Suppressor macrophage treated with lipopolysaccharide for 1 hour (primary cell): ENCODE measurements at regions not wholly inside any gene's neighbourhood (a gene's known extent, or its start where the extent isn't known, plus 50 kb on each side); places are given as distances from the start of the nearest gene placed in this dataset.

Source experiments
- DNase-seq, 3 donors: peaks; one replicate each; pipeline ENCODE4 v3.0.0-alpha.2; 2020 to 2022

GRCh38 chr6:145031962-145032361 is 703.4 kb downstream of the EPM2A start:
- DNase-seq: no peak

- no peak for DNase-seq
Measured at GRCh38 chr6:145032562-145033145, 702.7 kb downstream of the EPM2A start.

GRCh38 chr6:145034664-145035063 is 700.7 kb downstream of the EPM2A start:
- no peak for DNase-seq

GRCh38 chr6:145036236-145036635 is 699.1 kb downstream of the EPM2A start:
- DNase-seq: no peak

GRCh38 chr6:145036848-145037567 is 698.3 kb downstream of the EPM2A start:
- no peak for DNase-seq

DNA sequence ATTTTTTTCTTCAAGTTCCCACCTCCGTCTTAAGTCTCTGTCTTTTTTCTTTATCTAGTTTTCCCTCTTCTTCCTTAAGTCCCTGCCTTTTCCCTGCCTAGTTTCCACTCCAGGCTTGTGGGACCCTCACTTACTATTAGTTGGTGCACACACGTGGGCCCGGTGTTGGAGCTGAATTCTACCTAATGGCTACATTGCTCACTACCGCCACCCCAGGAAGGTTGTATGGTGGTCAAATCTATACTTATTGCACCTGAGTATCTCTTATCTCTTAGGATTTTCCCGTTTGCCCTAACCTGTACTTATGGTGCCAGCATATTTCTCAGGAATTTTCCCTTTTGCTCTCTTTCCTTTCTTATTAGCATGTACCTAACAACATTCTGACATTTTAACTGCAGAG is 692.8 kb downstream of the EPM2A start:
- no peak for DNase-seq

- no peak for DNase-seq
Measured at GRCh38 chr6:145043926-145044500, 691.3 kb downstream of the EPM2A start.

GRCh38 chr6:145044641-145045246 is 690.6 kb downstream of the EPM2A start:
- peak; percentile 24 to 45 (median 44) for DNase-seq

DNA sequence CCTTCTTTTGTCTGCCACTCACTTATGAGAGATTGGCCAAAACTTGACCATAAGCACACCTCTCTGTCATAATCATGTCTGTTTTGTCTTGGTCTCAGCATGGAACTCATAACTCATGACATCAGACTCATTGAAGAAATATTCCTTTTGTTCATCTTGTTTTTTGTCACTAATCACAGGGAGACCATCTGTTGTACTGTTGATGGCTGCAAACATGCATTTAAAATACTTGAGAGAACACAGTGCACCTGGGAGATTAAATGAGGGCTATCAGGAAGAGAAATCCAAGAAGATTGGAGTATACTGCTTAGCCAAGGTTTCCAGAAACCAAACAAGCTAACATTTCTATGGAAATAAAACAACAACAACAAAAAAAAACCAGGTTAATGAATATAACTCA is 689.7 kb downstream of the EPM2A start:
- DNase-seq: no peak

DNA sequence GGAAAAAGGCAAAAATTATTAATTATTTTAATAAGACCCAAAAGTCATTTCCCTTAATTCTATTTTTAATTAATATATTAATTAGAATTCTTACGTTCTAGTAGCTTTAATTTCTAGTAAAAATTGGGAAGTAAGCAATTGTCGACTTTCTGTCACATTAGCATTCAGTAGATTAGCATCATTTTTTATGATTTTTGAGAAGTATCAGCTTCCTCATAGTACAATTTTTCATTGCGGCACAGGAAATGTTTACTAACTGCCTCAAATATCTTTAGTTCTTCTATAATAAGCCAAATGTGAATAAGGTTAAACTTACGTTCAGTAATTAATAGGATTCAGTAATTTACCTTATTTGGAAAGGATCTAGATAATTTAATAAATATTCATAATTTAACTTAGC is 687.4 kb downstream of the EPM2A start:
- peak in 2 of 3 donors; percentile 38 to 54 for DNase-seq

GRCh38 chr6:145051661-145052060 is 683.7 kb downstream of the EPM2A start:
- peak; percentile 45 to 71 (median 63) for DNase-seq

DNA sequence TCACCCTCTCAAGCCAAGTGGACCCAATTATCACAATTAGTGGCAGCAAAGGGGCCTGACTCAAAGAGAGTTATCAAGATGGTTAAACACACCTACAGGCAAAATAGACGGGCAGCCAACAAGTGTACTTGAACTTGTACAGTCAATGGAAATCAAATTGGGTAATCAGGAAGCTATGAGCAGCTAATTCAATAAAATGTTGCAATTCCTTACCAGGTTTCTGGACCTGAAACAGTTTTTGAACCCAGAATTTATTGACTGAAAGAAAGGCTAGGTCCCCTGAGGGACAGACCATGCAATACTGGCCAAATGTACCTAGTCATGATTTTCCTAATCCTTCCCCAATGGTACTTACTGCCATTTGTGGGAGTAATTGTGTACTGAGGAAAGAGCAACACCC is 679.8 kb downstream of the EPM2A start:
- DNase-seq: no peak

GRCh38 chr6:145060714-145061113 is 674.6 kb downstream of the EPM2A start:
- DNase-seq: peak in 2 of 3 donors; percentile 33 to 57

DNA sequence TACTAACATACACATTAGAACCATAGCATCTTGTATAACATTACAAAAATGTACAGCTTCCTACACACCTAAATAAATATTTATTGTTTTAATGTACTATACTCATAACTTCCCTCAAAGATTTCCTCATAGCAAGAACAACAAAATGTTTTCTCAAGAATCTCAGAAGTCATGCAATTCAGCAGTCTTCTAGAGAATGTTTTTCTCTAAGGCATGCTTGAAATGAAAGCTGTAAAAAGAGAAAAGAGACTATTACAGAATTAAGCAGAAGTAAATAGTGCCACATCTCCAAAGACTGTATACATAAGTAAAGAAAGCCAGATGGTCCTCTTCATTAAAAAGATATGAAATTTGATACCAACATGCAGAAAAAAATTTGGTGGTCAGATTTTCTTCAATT is 672.2 kb downstream of the EPM2A start:
- no peak for DNase-seq

DNA sequence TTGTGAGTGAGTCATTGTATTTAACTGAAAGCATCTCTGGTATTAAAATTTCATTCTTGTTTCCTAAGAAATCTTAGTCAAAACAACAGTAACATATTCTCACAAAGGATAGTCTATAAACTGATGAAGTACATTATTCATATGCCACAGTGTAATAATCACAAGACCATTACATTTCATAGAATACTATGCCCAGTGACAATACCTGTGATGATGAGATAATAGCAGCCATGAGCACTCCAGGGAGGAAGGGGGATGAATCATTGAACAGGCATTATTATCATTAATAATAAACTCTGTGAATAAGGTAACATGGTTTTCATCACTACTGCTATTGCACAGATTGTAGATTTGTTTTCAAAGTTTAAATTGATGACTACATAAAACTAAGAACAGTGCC is 667.9 kb downstream of the EPM2A start:
- DNase-seq: no peak

GRCh38 chr6:145068577-145068976 is 666.7 kb downstream of the EPM2A start:
- DNase-seq: no peak

DNA sequence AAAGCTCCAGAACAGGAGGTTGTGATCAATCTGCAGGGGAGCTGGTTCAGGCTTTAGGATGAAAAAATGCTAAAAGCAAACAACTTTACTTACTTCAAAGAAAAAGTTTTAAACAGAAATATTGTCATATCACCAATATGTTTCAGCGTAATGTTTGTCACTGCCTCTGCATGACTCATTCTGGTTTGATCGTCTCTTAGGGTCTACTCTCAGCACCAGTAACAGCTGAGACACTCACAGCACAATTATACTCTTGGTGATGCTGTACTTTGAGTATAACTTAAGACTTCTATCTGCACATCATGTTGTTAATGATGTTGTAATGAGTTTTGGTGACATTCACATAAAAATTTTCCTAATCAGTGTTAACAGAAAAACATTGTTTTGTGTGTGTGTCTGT is 665.4 kb downstream of the EPM2A start:
- DNase-seq: no peak

- no peak for DNase-seq
Measured at GRCh38 chr6:145070791-145071190, 664.5 kb downstream of the EPM2A start.

GRCh38 chr6:145071836-145072235 is 663.5 kb downstream of the EPM2A start:
- no peak for DNase-seq

DNA sequence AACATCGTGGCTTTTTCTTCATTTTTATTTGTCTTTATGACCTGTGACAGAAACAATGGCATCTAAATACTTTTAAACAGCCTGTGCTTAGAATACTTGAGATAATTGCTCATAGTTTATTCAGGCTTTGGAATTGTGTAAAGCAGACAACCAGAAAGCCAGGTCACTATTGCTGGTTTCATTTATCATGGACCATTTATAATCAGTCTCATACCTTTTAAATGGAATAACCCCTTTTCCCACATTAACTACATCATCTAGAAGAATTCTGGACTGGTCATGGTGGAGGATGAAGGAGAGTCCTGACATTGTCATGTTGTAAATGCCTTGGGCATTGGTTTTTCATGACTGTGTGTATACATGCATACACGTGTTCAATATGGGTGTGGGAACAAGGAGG is 661.5 kb downstream of the EPM2A start:
- DNase-seq: no peak

- DNase-seq: no peak
Measured at GRCh38 chr6:145074805-145075204, 660.5 kb downstream of the EPM2A start.

DNA sequence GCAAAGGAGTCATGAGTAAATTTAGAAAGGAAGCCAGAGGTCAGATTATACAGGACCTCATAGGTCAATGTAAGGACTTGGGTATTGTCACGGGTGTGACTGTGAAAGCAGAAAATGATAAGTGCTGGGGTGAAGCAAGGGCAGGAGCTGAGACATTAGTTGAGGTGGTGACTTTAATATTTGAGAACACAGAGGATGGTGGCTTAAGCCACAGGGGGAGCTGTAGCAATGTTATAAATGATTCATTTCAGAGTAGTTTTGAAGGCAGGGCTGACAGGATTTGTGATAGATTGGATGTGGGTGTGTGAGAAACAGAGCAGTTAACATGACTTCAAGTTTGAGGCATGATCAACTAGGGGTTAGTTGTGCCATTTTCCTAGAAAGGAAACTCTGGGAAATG is 659.9 kb downstream of the EPM2A start:
- DNase-seq: no peak

DNA sequence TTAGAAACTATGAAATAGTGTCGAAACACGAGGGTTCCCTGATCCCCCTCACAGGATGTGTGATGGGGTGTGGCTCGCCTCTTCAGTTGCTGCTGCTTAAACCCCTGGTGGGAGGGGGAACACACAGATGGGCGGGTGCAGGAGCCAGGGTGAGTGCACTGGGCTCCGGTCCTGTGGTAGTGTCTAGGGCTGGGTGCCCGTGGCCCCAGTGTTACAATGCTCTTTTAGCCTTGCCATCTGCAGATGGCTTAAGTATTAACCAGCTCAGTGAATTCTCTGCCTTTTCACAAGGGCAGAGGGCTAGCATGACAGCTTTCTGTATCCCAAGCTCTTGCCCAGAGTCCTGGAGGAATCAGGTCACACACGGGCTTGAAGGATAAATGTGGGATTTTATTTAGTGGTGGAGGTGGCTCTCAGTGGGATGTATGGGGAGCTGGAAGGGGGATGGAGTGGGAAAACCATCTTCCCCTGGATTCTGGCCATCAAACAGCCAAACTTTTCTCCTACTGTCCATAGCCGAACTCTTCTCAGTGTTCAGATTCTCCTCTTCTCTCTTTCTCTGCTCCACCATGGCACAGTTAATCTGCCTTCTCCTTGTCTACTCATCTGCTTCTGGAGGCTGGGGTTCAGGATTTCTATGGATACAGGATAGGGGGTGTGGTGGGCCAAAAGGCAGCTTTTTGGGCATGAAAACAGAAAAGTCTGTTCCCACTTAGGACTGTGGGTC is 659.0 kb downstream of the EPM2A start:
- DNase-seq: no peak
